DMS79 (cell line): ENCODE measurements at regions not wholly inside any gene's neighbourhood (a gene's known extent, or its start where the extent isn't known, plus 50 kb on each side); places are given as distances from the start of the nearest gene placed in this dataset.
"Not testable (repeated sequence)": the region's sequence is repeated elsewhere in the genome, so short reads cannot be mapped to it uniquely, and the experiment has no call there.

Experiments
- DNase-seq: peaks from one replicate; lab custom pipeline; 2025; lab: John Stamatoyannopoulos, UW

DNA sequence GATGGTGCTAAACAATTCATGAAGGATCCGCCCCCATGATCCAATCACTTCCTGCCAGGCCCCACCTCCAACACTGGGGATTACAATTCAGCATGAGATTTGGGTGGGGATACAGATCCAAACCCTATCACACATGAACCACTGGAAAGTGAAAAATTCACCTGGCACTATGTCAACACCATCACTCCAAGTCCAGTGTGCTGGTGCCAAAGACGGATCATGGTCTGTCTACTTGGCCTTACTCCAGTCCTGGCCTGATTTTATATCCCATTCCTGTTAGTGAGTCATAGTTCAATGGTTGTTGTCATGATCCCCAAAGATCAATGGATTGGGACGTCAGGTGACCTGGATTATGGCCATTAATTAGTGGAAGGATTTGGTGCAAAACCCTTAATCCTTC is 147.4 kb upstream of the RPS23 start:
- DNase-seq, result no peak

GRCh38 chr5:82424211-82424610 is 146.1 kb upstream of the RPS23 start:
- no peak for DNase-seq

DNA sequence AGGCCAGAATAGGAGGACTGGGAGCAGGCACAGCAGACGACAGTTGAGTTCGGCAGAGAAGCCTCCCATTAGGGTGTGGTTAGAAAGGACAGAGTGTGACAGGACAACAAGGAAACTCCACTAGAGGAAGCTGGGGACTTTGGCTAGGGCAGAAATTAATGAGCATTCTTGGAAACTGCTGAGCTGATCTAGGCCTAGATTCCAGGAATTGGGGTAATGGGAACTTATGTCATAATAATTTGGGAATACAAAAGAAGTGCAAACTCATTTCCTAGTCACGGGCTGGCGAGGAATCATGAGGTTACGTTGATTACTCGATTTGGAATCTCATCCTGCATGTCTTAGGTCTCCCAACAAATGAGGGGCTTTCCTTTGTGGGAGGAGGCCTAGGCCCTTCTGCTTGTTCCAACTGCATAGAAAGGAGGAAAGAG is 144.6 kb upstream of the RPS23 start:
- DNase-seq, result no peak

GRCh38 chr5:82422001-82422740 is 144.0 kb upstream of the RPS23 start:
- DNase-seq, result no peak

- DNase-seq, result no peak
These were observed 143.0 kb upstream of the RPS23 start for GRCh38 chr5:82421119-82421518.

GRCh38 chr5:82420524-82420923 is 142.4 kb upstream of the RPS23 start:
- not testable (repeated sequence) for DNase-seq

- DNase-seq, result no peak
These were observed 141.6 kb upstream of the RPS23 start for GRCh38 chr5:82419559-82420332.

DNA sequence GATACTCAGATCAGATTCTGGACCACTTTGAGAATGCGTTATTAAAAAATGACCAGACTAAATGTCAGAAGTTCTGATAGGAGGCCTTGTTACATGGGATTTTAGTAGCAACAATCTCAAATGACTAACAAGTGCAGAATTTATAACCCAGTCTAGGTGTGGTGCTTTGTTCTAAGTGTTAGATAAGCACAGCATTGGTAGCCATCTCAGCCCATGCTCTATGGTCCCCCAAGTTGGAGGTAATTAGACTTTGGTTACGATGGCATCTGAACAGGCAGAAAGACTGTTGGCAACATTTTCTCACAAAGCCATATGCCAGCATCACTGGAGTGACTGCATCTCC is 140.4 kb upstream of the RPS23 start:
- no peak for DNase-seq

DNA sequence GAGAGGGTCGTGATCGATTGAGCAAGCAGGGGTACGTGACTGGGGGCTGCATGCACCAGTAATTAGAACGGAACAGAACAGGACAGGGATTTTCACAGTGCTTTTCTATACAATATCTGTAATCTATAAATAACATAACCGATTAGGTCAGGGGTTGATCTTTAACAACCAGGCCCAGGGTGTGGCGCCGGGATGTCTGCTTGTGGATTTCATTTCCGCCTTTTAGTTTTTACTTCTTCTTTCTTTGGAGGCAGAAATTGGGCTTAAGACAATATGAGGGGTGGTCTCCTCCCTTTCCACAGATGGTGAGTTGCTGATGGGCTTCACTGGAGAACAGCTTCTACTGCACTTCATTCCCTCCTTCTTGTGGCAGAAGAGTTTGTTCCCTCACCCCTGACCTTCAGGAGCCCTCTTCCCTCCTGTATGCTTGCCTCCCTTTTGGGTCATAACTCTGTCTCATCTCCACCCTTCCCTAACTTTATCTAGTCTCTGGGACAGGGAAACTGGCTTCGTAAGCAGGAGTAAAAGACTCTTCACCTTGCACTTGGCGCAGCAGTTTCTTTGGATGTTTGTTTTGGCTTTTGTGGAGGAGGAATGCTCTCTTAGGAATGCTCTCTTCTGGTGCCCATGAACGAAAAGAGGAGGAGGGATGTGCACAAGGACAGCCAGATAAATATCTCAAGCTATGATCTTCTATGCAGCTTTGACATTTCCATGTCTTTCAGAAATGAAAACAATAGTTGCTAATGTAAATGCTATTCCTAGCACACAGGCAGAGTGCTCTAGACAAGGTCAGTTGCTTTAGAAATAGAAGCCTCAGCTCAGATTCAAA is 139.8 kb upstream of the RPS23 start:
- no peak for DNase-seq

- DNase-seq, result no peak
These were observed 138.4 kb upstream of the RPS23 start for GRCh38 chr5:82416512-82416911.

DNA sequence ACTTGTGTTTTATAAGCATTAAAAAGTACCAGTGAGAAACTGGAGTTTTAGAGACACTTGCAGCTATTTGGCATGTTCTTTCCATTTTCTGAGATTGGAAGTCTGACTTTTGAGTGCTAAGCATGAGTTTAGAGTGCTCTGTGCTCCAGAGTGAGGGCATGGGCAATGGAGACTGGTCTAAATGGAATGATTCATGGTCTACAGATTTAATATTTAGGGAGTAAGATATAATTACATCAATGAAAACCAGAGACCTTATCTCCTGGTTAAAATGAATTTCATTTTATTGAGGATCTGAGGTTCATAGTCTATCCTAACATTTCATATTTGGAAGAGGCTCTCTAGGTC is 135.9 kb upstream of the RPS23 start:
- no peak for DNase-seq

GRCh38 chr5:82413302-82414040 is 135.3 kb upstream of the RPS23 start:
- no peak for DNase-seq

DNA sequence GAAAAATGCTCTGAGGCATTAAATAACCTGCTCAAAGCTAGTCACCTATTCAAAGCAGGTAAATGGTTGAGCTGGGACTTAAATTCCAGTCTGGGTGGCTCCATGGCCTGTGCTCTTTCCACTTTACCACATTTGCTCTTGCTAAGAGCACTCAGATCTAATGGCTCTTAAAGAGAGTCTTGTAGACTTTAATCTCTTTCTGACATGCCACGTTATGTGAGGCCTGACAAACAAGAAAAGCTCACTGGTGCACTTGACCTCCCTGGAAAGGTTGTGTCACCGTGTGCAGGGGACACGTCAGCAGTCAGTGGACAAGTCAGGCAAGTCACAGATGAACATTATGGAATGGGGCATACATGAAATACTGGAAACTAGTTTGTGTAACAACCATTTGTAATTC is 129.9 kb upstream of the RPS23 start:
- peak; percentile 20 for DNase-seq

- DNase-seq, result peak; percentile 3
These were observed 128.1 kb upstream of the RPS23 start for GRCh38 chr5:82406205-82406773.

GRCh38 chr5:82405618-82406204 is 127.6 kb upstream of the RPS23 start:
- DNase-seq, result no peak

- no peak for DNase-seq
These were observed 127.0 kb upstream of the RPS23 start for GRCh38 chr5:82405161-82405560.

- no peak for DNase-seq
These were observed 126.3 kb upstream of the RPS23 start for GRCh38 chr5:82404382-82404945.

DNA sequence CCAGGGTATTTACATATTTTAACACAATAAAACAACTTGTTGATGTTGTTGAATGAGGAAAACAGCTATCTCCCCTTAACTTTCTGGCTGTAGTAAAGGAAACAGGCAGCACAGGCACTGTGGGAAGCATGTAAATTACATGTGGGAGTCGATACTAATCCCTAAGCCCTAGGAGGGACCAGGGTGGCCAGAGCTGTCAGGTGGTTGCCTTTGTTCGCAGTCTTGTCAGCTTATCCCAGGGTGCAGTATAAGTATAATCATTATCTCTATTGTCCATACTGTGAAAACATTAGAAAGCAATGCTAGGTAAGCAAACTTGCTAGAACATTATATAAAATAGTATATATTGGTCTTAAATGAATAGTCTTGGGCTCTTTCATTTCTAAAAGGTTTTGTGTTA is 125.6 kb upstream of the RPS23 start:
- no peak for DNase-seq

DNA sequence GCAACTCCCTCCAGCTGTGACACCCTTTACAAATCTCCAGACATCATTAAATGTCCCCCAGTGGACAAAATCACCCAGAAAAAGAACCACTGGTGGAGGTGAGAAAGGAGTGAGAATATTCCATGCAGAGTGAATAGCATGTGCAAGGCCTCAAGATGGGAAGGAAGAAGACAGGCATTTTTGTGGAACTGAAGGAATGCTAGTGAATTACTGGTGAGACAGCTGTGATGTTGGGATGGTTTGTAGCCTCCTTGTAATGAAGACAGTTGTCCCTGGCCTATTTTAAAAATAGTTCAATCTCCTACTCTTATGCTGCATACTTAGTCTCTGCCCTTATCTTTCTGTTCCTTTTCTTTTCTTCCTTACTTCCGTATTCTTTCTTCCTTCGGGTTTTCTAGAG is 124.9 kb upstream of the RPS23 start:
- DNase-seq, result no peak

- DNase-seq, result no peak
These were observed 121.0 kb upstream of the RPS23 start for GRCh38 chr5:82399111-82399510.

GRCh38 chr5:82397741-82398320 is 119.7 kb upstream of the RPS23 start:
- no peak for DNase-seq
